Suprapubic skin (tissue), 3 donors: ENCODE measurements at regions not wholly inside any gene's neighbourhood (a gene's known extent, or its start where the extent isn't known, plus 50 kb on each side); places are given as distances from the start of the nearest gene placed in this dataset.

Experiments
- POLR2AphosphoS5 ChIP-seq, 3 donors: sonication (generic); formaldehyde crosslinking; IDR thresholded peaks; one replicate each; pipeline ENCODE4 v1.6.1; 2017; ENCODE audit warnings: antibody characterized with exemption in 3 of 3
- TF ChIP-seq, protein P1 (sequence below), 2 donors: fragments of 200-600 bp in 1 of 2; fragments of 450-650 bp in 1 of 2; sonication (generic) in 1 of 2; IDR thresholded peaks; one replicate each; pipeline ENCODE4 v1.5.1; 2016 to 2019; ENCODE audit warnings: antibody characterized with exemption in 2 of 2, mild to moderate bottlenecking in 1 of 2, moderate library complexity in 1 of 2

DNA sequence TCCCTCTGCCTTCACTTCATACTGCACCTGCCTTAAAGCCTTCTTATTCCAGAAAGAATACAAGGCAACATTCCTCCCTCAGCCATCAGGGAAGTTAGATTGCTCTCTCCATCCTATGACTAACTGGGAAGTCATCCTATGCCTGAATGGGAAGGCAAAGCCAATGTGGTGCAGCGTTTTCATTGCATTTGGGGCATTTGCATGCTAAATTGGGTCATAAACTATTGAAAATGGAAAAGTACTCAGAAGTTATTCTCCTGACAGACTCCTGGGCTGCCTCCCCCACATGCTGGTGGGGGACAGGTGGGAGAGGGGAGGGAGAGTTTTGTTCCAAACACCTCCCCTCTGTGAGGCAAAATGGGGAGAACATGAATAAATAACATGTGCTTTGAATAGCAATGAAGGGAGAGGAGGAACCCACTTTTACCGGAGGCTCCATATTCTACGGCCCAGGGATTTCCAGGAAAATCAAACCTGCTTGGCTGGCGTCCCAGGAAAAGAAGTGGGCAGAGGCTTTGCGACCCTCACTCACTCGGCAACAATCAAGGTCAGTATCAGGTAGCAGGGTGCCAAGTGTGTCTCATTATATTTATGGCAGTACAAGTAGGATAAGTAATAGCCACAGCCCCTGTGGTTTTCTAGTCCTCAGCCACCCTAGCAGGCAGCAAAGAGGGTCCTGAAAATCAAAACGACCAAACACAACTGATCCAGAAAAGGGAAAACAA is 84.1 kb downstream of the BOD1L2 start:
- TF ChIP-seq, protein P1, sequence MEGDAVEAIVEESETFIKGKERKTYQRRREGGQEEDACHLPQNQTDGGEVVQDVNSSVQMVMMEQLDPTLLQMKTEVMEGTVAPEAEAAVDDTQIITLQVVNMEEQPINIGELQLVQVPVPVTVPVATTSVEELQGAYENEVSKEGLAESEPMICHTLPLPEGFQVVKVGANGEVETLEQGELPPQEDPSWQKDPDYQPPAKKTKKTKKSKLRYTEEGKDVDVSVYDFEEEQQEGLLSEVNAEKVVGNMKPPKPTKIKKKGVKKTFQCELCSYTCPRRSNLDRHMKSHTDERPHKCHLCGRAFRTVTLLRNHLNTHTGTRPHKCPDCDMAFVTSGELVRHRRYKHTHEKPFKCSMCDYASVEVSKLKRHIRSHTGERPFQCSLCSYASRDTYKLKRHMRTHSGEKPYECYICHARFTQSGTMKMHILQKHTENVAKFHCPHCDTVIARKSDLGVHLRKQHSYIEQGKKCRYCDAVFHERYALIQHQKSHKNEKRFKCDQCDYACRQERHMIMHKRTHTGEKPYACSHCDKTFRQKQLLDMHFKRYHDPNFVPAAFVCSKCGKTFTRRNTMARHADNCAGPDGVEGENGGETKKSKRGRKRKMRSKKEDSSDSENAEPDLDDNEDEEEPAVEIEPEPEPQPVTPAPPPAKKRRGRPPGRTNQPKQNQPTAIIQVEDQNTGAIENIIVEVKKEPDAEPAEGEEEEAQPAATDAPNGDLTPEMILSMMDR (IDR thresholded peaks at IDR 0.05), result no peak
- TF ChIP-seq POLR2AphosphoS5 (IDR thresholded peaks at IDR 0.05), result no peak
